ENCODE measurements at regions not wholly inside any gene's neighbourhood (a gene's known extent, or its start where the extent isn't known, plus 50 kb on each side); places are given as distances from the start of the nearest gene placed in this dataset.
"Not testable (repeated sequence)": the region's sequence is repeated elsewhere in the genome, so short reads cannot be mapped to it uniquely, and the experiment has no call there.

GRCh38 chr13:78060966-78061365 lies 142.3 kb upstream of the EDNRB start:
- no peak for DNase-seq

DNA sequence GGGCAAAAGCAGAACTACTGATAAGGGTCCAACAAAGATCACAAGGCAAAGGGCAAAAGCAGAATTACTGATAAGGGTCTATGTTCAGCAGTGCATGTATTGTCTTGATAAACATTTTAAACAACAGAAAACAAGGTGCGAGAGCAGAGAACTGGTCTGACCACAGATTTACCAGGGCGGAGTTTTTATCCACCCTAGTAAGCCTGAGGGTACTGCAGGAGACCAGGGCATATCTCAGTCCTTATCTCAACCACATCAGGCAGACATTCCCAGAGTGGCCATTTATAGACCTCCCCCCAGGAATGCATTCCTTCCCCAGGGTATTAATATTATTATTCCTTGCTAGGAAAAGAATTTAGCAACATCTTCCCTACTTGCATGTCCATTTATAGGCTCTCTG lies 138.2 kb upstream of the EDNRB start:
- DNase-seq, result not testable (repeated sequence)

DNA sequence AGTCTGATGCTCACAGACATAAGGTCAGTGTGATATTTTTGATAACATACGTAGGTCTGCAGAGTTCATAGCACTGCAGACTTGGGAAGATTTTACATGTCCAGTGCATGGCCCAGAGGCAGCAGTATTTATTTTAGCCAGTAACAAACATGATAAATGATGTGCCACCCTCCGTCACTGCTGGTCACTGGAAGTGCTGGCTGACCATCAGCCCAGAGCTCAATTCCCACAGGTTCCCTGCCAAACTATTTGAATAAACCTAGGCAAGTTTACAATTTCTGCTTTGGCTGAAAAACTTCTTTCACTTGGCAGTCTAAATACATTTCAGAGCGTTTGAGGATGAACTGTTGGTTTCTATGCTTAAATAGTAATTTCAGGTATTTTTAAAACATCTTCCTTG lies 135.5 kb upstream of the EDNRB start:
- no peak for DNase-seq

DNA sequence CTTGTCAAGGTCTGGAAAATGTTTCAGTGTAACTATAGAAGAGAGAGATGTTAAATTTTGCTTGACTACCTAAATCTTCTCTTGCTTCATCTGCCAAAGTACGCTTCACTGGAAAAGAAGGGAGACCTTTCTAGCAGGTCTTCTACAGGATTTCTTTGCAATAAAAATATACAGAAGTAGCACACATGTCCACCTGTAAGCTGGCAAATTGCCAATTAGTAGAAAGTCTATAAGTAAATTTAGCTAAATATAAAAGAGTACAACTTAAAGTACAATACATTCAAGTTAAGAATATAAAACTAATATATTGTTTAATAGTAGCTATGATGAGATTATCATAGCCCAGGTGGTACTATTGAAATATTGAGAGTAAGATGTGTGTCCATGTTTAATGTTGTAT lies 128.5 kb upstream of the EDNRB start:
- DNase-seq, result no peak

GRCh38 chr13:78046331-78046730 lies 127.7 kb upstream of the EDNRB start:
- no peak for DNase-seq

- no peak for DNase-seq
These were observed 127.3 kb upstream of the EDNRB start for GRCh38 chr13:78045916-78046315.

DNA sequence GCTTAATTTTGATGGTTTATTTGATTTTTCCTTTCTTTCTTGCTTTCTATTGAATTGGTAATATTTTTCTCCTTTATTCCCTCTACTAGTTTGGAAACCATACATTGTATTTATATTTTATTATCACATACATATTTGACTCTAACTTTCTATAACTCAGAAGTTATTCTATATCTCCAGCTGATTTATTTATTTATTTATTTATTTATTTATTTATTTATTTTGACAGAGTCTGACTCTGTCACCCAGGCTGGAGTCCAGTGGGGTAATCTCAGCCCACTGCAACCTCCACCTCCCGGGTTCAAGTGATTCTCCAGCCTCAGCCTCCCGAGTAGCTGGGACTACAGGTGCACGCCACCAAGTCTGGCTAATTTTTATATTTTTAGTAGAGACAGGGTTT lies 122.7 kb upstream of the EDNRB start:
- DNase-seq, result not testable (repeated sequence)

GRCh38 chr13:78040205-78040830 lies 121.7 kb upstream of the EDNRB start:
- no peak for DNase-seq

- no peak for DNase-seq
These were observed 118.2 kb upstream of the EDNRB start for GRCh38 chr13:78036841-78037240.

DNA sequence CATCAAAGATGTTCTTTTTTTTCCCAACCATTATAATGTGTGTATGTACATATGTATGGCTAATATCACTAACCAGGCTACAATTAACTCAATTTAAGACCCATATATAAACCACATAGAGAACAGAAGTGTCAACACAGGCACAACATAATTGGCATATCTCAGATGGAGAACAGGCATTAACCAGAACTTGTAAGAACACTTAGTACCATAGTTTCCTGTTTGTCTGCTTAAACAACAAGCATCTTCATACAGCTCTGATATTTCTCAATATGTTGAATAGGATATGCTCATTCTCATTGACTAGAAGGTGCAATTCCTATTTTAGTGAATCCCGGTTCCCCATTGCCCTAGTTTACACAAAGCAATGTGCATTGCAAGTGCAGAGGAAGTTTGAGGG lies 116.9 kb upstream of the EDNRB start:
- DNase-seq, result no peak

- DNase-seq, result no peak
These were observed 114.9 kb upstream of the EDNRB start for GRCh38 chr13:78033509-78033908.

DNA sequence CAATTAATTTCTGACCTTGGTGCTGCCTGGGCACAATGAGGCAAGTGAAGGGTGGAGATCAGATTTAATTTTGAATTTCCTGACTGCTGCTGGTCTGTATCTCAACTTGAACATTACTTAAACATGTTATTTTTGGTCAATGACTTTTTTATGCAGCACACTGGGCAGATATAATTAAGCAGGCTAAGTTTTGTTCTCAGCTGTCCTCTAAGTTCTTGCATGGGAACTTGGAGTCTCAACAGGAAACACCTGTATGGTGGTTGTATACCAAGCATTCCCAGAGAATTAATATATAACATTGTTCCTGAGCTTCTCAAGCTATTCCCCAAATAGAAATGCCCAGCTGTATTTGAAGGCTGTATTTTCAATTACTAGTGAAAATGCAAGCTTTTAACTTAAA lies 113.5 kb upstream of the EDNRB start:
- no peak for DNase-seq

DNA sequence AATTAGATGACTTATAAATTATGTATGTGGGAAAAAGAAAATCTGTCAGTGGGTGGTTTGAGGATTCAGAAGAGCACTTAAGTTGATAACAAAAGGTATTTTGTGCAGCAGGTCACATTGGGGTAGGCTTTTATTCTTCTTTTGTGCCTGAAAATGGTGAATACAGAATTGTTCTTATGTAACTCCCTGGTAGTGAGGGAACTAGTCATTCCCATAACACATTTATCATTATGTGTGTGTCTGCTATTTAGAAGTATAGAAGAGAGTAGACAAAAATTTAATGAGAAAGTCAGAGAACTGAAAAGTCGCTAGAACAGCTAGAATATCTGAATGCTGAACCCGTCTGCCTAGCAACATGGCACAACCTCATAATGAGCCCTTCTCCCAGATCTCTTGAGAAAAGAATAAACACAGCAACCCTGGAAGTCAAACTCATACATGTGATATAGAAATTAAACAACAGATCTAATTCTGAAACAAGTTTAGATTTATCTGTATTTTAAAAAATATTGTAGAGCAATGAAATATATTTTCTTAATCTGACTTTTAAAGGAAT lies 111.8 kb upstream of the EDNRB start:
- no peak for DNase-seq

- no peak for DNase-seq
These were observed 111.3 kb upstream of the EDNRB start for GRCh38 chr13:78029901-78030300.

DNA sequence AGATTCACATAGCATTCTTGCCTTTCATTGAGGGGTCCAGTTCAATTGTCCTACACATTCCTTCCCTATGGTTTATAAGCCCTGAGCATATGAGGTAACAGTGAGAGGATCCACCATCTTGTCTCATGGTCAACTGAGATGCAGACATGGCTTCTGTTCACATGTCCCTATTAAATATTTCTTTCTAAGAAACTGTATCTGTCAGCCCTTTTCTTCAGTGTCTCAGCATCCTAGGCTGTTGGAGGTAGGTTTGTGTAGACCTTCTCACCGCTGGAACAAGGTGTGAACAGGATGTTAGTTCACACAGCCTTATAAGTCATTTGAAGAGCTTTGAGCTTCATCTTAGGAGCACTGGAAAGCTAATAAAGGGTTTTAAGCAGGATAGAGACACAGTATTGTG lies 110.3 kb upstream of the EDNRB start:
- DNase-seq, result no peak

DNA sequence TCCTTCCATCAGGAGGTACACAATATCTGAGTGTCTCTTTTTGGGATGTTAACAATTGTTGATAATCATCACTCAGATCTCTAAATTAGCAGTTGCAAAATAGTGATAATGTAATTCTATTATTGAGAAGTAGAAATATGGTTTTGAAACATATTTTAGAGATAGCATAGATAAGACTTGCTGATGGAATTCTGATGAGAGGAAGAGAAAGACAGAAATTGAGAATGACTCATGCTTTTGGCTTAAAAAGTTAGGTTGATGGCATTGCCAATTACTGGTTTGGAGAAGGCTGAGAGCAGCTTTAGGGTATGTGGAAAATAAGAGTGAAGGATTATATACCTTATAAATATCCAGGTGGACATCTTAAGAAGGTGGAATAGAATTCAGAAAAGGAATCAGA lies 106.4 kb upstream of the EDNRB start:
- DNase-seq, result no peak

DNA sequence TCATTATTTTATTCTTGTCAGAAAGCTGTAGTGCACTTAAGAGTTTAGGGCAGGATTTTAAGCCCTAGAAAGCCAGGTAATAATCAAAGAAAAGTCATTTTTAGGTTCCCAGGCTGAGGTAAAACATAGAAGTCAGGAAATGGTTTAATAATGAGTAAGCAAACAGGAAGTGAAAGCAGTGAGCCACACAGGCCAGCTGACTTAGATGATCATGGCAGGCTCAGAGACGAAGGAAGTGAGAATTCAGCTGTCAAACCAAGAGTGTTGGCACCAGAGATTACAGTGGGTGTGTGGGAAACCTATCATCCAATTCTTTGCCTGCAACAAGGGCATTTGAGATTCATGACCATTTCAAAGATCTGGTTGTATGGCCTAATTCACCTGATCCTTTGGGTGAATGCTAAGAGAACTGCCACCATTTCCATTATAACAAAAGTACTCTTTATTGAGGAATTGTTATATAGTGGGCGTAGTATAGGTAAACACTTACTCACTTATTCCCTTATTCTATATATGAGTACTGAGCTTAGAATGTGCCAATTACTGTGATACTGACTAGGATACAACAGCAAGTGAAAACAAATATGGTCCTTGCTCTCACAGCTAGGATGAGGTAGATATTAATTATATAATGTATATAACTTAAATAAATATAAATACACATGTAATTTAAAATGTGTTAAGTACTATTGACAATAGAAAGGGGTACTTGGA lies 103.7 kb upstream of the EDNRB start:
- DNase-seq, result no peak

DNA sequence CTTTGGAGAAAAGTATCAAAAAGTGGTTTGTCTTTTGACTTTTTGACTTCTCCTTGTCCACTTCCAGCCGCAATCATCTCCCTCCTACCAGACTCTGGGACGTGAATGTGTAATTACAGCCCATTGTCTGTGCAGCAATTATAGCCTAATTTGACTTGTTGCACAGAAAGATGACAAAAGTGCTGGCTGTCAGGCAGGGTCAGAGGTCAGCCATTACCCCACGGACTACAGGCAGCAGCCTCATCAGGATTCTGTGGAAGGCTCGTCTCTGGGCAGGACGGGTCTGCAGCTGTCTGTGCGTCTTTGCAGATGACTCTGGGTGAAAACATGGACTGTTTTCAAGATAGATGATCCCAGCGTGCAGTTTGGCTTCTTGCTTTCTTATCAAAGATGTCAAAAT lies 102.2 kb upstream of the EDNRB start:
- no peak for DNase-seq

- no peak for DNase-seq
These were observed 97.2 kb upstream of the EDNRB start for GRCh38 chr13:78015782-78016181.

GRCh38 chr13:78012046-78012445 lies 93.4 kb upstream of the EDNRB start:
- DNase-seq, result no peak

GRCh38 chr13:78004821-78005220 lies 86.2 kb upstream of the EDNRB start:
- no peak for DNase-seq

DNA sequence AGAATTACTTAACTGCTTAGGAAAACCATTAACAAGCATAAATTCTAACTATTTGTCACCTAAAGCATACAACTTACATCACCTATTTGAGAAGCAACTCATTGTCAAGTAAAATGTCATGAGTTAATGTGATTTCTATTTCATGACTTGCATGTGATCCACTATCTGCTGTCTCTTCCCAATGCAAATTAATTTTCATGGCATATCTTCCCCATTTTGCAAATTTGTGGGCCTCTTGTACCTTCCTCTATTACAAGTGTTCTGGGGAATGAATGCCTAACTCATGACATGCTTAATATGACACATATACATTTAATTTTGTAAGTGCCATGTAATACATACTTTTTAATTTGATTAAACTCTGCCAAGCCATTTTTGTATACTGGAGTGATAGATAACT lies 81.1 kb upstream of the EDNRB start:
- DNase-seq, result no peak

DNA sequence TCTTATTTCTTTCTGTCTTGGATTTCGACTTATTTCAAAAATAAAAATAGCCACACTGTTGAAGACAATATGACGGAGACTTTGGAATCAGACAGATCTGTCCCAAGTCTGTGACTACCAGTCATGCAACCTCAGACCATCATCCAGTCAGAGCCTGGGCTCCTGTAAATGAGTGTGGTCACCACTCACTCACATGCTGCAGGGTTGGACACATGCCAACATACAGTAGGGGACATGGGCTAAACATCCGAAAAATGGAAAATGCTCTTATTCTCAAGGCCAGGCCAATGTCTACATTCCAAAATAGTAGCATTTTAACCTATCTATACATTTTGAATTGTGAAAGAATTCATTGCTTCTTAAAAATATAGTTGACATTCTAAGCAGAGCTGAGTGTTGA lies 75.5 kb upstream of the EDNRB start:
- no peak for DNase-seq

DNA sequence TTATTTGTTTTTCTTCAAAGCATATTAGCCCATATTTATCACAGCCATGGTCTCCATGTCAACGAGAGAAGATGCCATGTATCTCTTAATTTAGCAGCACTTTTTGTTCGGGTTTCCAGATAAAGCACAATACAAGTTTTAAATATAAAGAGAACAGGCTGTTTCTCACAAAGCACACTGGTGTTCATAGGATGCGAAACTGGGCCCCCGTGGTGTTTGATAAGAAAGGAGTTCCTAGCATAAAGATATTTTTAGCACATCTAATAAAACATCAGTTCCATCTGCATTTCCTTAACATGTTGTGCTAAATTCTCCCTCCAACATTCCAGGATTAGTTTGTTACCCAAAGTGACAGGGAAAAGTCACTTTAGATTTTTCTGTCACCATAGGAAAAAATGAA lies 72.4 kb upstream of the EDNRB start:
- no peak for DNase-seq

GRCh38 chr13:77989281-77989680 lies 70.7 kb upstream of the EDNRB start:
- no peak for DNase-seq
